Fibroblast of gingiva (primary cell): ENCODE measurements at regions not wholly inside any gene's neighbourhood (a gene's known extent, or its start where the extent isn't known, plus 50 kb on each side); places are given as distances from the start of the nearest gene placed in this dataset.

Source experiments
- DNase-seq: peaks from one replicate; pipeline ENCODE4 v3.0.0-alpha.2; 2011; ENCODE audit warnings: low read depth

DNA sequence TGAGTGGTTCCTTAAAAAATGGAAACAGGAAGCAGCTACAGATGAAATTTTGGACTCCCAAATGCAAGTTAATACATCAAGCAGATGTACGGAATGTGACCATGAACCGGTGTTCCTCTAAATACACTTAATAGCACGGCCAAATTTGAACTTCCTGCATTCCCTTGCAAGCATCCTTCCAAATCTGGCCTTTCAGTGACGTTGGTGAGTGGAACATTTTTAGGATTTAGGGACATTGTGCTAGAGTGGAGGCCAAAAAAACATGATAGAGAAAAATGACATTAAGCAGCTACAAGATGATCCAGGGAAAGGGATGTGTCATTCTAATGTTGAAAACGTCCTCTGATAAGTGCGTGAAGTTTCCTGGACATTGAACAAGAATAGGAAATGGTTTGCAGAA is 62.1 kb downstream of the CTAGE1 start:
- no peak for DNase-seq

DNA sequence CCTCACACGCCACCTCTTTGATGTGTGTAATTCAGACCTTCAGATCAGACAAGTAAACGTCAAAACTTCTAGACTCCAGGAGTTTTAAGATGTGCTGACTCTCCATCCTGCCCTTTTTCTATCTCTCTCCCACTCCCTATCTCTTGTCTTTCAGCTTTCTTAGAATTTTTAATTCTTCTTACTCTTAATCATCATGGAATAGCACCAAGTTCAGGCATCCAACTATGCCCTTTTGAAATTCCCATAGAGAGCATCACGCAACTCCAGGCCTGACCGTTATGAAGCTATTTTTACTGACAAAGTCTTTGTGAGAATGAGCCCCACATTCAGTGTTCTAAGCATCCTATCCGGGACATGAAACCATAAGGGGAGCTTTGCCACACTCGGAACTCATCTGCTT is 62.6 kb downstream of the CTAGE1 start:
- no peak for DNase-seq

DNA sequence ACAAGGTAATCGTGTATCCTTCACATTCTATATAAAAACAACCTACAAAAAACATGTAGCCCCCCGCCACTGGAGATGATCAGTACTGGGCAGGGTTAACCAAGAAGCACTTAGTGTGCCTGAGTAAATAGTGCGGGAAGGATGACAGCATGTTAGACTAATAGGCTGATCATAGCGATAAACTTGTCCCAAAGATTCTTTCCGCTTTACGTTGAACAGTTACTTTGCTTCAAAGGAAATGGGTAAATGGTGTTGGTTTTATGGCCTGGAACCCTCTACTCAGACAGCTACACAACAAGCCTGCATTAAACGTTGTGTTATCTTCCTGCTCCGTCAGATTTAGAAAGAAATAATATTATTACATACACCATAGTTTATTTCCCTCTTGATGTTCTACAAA is 67.7 kb downstream of the CTAGE1 start:
- no peak for DNase-seq

DNA sequence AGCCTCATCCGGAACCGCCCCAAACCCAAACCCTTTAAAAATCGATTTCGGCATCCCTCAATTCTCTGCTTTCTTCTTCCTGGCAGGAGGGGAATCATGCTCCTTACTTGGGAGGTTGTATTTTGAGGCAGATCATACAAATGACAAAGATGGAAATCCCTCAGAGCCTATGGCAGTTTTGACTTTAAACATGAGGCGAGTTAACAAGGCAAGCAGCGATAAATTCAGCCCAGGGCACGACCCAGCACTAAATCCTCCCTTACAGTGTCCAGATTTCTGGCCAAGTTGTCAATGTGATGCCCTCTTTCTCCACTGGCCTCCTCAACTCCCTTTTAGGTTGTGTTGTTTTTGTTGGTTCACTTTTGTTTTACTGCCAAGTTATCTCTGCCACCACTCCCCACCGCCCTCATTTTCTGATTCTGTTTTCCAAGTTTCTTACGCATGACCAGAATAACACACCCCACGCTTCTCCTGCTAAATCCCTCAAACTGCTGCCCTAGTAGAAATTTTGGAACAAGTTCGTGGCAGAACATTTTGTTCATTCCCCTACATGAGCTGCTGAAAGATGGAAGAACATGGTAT is 68.3 kb downstream of the CTAGE1 start:
- no peak for DNase-seq

DNA sequence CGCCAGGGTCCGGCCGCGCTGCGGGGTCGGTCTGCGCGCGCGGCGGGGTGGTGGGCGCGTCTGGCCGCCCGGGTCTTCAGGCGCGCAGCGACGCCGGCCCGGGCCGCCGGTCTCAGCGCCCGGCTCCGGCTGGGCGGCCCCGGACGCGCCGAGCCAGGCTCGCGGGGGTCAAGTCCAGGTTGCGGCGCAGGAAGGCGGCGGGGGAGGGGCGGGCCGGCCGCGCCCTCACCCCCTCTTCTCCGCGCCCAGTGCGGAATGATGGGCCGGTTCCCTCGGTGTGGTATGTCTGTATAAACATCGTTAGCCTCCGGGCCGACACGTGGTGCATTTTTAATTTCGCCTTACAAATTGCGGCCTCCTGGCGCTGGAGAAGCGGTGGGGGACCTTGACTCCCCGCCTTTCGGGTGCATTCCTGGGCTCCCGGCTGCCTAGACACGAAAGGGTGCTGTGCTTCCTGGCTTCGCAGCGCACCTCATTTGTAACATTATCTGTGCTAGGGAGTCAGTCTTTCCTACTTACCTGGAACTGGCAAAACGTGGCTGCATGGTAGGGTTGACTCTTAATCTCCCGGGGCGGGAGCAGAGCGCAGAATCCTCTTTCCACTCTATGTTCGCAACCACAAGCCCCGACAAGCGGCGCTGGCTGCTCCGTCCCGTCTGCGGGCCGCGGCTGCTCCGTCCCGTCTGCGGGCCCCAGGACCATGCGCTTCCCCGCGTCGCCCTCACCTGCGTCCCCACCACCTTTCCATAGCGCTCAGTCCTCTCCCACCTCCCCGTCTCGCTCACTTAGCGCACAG is 69.0 kb downstream of the CTAGE1 start:
- DNase-seq = peak; percentile 47

DNA sequence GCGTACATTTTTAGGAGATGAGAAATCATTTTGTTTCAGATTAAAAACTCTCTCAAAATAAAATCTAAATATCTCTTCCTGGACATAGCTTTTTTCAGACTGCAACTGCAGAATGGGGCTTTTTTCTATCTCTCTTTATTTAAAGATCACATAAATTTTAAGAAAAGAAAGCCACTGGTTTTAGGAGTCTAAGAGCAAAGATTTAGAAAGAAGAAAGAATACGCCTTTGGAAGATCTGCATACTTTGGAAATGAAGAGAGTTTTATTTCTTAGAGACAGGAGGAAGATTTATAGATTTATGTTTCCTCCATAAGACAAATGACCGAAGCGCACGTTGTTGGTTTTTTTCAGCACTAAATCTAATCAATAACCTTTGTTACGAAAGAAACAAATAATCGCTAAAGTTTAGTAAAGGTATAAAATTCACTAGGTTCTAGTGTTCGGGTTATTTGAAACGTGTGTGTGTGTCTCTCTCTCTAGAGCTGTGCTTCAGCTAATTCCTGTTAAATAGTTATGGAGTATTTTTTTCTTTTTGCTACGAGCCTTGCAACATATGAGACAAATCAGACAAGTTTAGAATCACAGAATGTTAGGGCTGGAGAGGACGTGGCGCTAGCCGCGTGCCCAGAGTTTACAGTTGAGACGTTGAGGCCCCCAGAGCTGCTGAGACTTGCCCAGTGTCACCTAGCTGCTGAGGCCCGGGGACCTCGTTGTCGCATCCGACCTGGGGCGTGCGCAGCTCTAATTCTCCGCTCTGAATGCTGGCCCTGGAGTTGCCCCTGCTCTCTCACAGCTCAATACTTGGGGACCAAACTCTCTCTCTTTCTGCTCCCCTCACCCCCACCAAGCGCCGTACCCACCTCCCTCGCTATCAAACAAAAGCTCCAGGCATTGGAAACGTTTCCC is 69.9 kb downstream of the CTAGE1 start:
- DNase-seq = no peak

DNA sequence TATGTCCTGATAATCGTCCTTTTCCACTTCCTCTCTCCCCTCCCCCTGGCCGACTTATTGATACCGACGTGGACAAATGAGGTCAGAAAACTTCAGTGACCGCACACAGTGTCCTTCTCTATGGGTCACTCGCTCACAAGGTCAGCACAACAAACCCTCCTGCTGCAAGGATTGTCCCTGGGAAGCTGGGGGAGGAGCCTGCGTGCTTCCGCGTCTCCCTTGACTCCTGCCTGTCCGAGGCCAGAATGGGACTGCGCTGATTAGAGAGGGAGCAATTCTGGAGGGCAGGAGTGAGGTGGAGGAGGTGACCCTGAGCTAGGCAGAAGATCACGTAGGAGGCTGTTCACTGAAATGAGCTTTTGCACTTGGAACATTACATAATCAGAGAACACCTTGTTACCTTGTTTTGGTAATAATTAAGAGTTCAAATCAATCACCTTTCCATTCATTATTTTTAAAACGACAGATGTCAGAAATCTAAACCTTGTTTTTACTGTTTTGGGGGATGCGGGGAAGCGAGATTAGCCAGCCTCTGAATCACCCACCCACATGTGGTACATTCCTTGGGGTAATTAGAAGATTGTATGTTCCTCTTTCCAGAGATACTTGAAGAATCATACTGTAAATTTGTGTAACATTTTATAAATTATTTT is 70.6 kb downstream of the CTAGE1 start:
- DNase-seq = peak; percentile 24

DNA sequence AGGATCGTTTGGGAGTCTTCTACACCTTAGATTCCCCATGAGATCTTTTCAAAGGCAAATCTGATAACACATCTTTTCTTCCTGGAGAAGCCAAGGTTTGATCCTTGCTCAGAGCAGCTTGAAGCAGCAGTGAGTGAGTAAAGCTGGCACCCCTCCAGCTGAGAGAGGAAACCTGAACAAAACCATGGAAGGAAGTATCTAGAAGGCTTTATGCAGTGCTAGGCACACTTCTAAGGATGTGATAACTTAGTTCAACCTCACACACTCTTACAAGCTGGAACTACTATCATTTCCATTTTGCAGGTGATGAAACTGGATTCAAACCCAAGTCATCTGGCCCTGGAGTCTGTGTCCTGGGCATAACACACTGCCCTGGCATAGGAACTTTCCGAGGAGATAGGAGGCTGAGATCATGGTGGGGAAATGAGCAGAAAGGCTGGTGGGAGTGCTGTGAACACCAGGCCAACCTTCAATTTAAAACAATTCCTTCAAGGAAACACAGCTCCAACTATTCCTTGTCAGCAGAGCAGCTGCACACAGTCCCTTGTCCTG is 71.2 kb downstream of the CTAGE1 start:
- DNase-seq = no peak

DNA sequence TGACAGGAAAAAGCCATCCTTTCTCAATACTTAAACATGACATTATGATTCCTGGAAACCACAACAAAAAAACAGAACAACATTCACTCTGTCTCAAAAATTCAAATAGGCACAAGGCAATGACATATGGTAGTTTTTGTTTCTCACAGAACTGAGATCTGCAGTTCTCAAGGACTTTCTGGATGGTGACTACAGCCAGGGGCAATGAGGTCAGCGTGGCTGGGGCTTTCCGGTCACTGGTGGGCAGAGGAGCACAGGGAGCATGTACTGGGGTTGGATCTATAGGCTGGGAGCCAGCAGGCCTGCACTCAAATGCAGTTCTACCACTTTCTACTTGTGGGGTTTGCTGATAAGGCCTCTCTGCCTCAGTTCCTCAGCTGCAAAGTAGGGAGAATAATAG is 72.0 kb downstream of the CTAGE1 start:
- DNase-seq = no peak

DNA sequence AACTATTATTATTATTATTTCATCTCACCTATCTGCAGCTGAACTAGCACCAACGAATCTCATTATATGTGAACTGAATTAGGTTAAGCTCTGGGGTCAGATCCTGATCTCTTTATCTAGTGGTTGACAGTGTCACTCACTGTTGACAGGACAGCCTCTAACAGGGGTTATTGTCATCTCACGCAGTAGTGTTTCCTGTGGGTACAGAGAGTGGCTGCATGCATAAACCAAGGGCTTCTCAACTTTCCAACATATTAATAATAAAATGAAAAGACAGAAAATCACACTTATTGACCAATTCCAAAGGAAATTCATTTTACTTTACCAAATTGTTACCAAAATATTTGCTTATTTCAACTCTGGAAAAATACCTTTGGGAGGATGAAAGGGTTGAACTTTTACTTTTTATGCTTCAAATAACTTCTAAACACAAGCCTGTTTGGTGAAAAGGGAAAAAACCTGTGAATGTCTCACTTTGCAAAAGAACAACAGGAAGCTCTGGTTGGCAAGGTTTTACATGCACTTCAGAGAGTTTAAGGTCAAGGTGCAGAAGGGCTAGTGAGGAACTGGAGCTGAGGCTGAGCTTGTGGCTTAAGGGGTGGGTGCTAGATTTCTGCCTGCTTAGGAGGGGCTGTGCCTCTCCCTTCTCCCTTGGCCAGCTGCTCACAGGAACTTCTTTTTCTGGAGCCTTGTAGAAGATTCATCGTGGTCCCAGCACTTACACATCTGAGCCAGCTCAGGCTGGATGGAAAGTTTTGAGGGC is 72.6 kb downstream of the CTAGE1 start:
- no peak for DNase-seq

DNA sequence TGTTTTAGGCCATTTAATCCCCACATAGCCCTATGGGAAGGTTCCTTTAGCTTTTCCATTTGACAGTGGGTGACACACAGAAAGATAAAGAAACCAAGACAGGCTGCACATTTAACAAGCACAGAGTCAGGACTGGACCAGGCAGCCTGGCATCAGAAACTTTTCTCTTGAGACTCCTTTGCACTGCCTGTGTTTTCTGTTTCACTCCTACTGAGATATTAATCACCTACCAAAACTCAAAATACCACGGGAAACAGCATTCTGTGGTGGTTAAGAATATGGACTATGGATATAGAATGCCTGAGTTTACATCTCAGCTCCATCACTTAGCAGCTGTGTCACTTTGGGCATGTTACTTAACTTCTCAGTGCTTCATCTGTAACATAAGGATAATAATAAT is 73.3 kb downstream of the CTAGE1 start:
- DNase-seq = no peak

DNA sequence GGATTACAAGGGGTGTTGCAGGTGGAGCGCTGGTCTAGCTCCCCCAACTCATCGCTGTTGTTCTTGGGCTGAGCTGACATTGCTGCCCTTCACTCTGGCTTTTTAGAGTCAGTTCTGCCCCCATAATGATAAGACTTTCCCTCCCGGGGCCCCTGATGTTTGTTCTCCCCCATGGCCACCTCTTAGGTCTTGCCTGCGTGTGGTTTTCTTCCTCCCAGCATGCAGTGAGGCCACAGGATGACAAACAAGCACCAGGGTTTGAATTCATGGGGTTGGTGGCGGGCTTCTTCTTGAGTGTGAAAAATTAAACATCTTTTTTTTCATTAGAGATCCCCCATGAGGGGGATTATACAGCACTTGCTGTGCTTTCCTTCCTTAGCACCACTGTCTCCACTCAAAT is 74.1 kb downstream of the CTAGE1 start:
- DNase-seq = no peak

DNA sequence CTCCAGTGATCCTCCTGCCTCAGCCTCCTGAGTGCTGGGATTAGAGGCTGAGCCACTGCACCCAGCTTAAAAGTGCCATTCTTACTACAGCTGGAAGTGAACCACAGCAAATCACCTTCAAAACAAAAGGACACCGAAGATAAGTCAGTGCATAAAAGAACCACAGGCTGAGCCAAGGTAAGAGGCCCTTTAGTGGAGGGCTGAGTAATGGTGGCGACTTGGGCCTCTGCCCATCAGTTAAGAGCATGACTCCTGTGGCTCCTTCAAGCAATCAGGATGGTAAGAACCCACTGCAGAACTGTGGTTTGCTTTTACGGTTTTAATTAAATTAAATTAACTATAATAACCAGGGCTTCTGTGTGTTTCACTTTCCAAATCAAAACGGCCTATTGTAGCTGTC is 75.1 kb downstream of the CTAGE1 start:
- no peak for DNase-seq

DNA sequence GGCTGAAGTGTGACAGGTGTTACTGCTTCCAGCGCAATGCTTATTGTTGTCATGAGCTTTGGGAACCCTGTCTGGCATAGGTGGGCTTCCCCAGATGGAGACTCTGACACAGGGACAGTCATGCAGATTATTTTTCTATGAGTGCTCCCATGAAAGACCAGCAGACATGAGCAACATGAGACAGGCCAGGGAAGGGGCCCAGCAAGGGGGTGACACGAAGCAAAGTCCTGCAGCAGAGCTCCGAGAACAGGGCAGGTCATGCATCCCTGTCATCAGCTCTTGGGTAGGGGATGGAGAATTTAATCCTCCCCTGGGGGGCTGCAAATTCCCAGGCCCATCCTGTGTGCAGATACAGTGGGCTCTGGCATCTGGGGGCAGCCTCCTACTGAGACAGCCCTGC is 77.4 kb downstream of the CTAGE1 start:
- no peak for DNase-seq

DNA sequence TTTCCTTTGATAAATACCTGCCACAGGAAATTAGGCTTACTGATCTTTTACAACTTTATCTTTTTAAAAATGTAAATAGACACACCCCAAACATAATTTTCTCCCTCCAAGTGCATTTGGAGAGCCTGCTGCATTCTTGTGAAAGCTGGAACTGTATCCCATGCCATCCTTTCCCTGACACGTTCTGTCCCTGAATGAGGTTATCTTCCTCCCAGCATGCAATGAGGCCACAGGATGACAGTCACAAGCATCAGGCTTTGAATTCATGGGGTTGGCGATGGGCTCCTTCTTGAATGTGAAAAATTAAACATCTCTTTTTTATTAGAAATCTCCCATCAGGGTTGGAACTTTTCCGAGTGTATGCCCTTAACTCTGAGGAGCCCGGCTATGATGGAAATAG is 77.8 kb downstream of the CTAGE1 start:
- no peak for DNase-seq

DNA sequence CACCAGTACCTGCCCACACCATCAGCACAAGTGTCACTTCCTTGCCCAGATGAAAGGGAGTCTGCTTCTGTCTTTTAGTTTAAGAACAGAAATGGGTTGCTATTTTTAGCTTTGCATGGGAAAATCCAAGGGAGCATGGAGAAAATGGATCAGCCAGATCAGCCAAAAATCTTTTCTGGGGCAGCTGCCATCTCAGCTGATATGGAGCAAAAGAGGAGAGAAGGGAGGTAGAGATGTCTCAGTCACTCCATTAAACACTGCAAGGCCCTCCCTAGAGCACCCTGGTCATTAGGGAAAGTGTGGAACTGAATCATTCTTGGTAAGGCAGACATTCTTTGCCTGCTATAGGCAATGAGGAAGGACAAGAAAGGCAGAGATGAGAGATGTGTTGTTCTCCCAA is 79.9 kb downstream of the CTAGE1 start:
- no peak for DNase-seq

DNA sequence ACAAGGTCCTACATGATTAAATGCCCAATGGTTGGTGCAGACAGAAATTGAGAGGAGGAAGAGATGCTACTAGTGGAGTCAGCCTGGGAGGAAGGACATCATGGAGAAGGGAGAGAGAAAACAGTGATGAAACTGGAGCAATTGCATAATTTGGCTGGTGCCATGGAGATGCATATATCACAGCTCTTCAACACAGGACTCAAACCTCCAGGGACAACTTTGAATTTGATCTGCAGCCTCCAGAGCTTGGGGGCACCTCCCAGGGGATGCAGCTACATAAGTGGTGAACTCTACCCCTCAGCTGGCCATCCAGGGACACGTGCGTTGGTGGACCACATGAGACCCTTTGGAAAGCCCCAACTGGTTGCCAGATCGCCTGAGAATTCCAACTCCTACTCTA is 80.4 kb downstream of the CTAGE1 start:
- peak; percentile 64 for DNase-seq

DNA sequence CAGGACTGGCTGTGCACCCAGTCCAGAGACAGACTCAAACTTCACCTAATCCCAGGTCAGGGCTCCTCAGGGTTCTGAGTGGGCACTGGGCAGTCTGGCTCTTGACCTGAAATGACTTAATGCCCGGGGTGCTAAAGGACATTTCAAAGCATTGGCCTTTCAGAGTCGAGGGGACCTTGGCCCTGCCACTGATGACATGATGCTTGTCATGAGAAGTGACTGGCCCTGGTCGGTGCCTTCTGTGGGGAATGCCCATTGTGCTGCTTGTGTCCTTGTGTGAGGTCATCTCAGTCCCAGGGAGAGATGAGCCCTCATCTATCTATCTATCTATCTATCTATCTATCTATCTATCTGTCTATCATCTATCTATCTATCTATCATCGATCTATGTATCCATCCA is 81.3 kb downstream of the CTAGE1 start:
- DNase-seq = no peak

DNA sequence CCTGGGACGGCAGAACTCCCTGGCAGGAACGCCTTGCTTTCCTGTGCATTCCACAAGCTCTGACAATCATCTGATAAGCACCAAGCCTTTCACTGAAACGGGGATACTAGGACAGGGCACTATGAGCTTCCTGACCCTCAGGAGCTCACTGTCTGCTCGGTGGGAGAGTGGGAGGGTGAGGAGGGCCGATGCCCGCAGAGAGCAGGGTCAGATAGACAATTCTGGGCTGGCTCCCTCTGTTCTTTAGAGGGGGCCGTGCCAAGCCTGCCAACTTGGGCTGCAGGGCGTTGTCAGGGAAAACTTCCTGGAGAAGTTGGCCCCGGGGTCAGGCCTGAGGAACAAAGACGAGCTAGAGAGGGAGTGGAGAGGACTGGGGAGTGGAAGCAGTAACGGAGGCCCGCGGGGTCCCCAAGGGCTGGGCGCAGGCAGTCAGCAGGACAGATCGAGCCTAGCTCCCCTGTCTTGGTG is 82.0 kb downstream of the CTAGE1 start:
- no peak for DNase-seq

DNA sequence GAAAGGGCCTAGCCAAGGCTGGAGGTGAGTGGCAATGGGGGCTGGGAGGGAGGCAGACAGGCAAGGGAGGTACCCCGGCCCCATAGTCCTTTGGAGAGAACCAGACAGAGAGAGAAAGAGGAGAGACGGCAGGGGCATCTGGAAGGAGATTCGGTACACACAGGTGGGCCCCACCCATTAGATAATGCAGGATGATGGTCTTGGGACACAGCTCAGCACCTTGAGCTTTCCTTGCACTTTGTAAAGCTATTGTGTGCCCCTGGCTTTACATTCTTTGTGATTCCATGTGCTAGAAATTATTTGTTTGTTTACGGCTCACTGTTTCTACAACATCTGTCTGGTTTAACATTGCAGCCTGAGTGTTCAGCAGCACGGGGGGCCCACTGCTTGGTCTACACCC is 83.1 kb downstream of the CTAGE1 start:
- DNase-seq = no peak

DNA sequence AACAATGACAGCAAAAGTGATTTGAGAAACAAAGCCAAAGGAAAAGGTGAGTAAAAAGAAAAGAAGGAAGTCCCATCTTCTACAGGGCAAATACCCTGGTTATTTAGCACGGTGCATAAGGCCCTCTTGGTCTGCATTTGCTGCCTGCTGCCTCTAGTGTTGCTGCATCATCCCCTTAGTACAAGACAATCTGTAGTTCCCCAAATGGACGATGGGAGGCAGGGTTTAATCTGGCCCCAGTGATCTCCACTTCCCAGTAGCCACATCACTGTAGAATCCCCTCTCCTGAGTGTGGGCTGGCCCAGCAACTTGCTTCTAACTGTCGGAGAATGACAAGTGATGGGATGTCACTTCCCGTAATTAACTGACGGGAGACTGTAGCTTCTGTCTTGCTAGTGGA is 85.1 kb downstream of the CTAGE1 start:
- DNase-seq = no peak
